ENCODE measurements at regions not wholly inside any gene's neighbourhood (a gene's known extent, or its start where the extent isn't known, plus 50 kb on each side); places are given as distances from the start of the nearest gene placed in this dataset.

DNA sequence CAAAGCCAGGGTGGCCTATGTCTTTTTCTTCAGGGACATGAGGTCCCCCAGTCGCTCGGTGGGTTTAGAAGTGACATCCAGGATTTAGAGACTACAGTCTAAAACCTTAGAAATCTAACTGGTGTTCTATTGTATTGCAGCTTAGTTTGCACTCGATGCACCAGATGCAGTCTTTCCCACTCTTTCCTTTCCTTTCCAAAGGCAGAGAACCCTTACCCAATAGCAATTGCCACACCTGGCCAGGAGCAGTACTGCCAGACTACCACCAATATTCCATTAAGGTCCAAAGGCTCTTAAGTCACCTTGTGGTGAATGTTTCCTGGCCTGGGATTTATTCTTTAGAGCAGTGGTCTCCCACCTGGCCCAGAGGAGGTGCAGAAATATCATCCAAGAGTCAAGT lies 1068.8 kb downstream of the FAM133A start:
- Mint-ChIP-seq H3K27me3 (ENCODE audit: low read depth in 3 of 3) (peaks cover 0 to 4% (median 2%) of the 10 kb centered on the region in 3 donors), H3K4me1 (no peaks in the 10 kb centered on the region), H3K27ac (no peak overlapping the region), H3K36me3 (no peaks in the 10 kb centered on the region), H3K9me3 (peaks cover 0 to 6% (median 1%) of the 10 kb centered on the region in 7 donors), H3K4me3 (no peak overlapping the region)
- no peak for DNase-seq
- no peaks in the 10 kb centered on the region for H3K4me1 ChIP-seq (ENCODE audit: control insufficient read depth in 1 of 2, insufficient read depth in 2 of 2, low read length in 2 of 2)
- peaks cover 0 to 6% of the 10 kb centered on the region in 2 donors for H3K9me3 ChIP-seq (replicated peaks in 1 of 2; ENCODE audit: control insufficient read depth in 1 of 2, insufficient read depth in 1 of 2, low read length in 2 of 2)
- intact Hi-C loops (cut with micrococcal nuclease) = no loop called here
- no peak overlapping the region for H3K4me2 ChIP-seq (replicated peaks; ENCODE audit: extremely low read depth, low read length, poor library complexity, severe bottlenecking)
- TF ChIP-seq, protein P1, sequence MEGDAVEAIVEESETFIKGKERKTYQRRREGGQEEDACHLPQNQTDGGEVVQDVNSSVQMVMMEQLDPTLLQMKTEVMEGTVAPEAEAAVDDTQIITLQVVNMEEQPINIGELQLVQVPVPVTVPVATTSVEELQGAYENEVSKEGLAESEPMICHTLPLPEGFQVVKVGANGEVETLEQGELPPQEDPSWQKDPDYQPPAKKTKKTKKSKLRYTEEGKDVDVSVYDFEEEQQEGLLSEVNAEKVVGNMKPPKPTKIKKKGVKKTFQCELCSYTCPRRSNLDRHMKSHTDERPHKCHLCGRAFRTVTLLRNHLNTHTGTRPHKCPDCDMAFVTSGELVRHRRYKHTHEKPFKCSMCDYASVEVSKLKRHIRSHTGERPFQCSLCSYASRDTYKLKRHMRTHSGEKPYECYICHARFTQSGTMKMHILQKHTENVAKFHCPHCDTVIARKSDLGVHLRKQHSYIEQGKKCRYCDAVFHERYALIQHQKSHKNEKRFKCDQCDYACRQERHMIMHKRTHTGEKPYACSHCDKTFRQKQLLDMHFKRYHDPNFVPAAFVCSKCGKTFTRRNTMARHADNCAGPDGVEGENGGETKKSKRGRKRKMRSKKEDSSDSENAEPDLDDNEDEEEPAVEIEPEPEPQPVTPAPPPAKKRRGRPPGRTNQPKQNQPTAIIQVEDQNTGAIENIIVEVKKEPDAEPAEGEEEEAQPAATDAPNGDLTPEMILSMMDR (IDR thresholded peaks at IDR 0.05) = no peak
- no peaks in the 10 kb centered on the region for H3K27me3 ChIP-seq (ENCODE audit: control insufficient read depth in 2 of 2, insufficient read depth in 2 of 2, low read length in 2 of 2)
- H3K27ac ChIP-seq (ENCODE audit: low read depth in 1 of 2, low read length in 2 of 2) = no peak overlapping the region
- H2AFZ ChIP-seq (ENCODE audit: insufficient read depth, low read depth, low read length, poor library complexity, severe bottlenecking) = no peak overlapping the region
- H3K9ac ChIP-seq (ENCODE audit: insufficient read depth, low read length, poor library complexity, severe bottlenecking) = no peak overlapping the region
- H3K4me3 ChIP-seq (replicated peaks in 1 of 3; ENCODE audit: low read depth in 2 of 3, low read length in 3 of 3) = no peak overlapping the region
- WGBS (ENCODE audit: insufficient coverage) = no CpG with 5 or more reads among the region's 3 CpGs
- H3K79me2 ChIP-seq (ENCODE audit: insufficient read depth, low read length) = no peaks in the 10 kb centered on the region
- H3K36me3 ChIP-seq (replicated peaks in 1 of 2; ENCODE audit: control insufficient read depth in 1 of 2, insufficient read depth in 2 of 2, low read length in 2 of 2) = no peaks in the 10 kb centered on the region
- H4K20me1 ChIP-seq (ENCODE audit: insufficient read depth, low read length) = no peaks in the 10 kb centered on the region

- Histone ChIP-seq H3K27me3 (ENCODE audit: control insufficient read depth in 2 of 2, insufficient read depth in 2 of 2, low read length in 2 of 2) (no peaks in the 10 kb centered on the region), H3K36me3 (replicated peaks in 1 of 2; ENCODE audit: control insufficient read depth in 1 of 2, insufficient read depth in 2 of 2, low read length in 2 of 2) (no peaks in the 10 kb centered on the region), H4K20me1 (ENCODE audit: insufficient read depth, low read length) (no peaks in the 10 kb centered on the region), H3K4me3 (replicated peaks in 1 of 3; ENCODE audit: low read depth in 2 of 3, low read length in 3 of 3) (no peak overlapping the region), H3K79me2 (ENCODE audit: insufficient read depth, low read length) (no peaks in the 10 kb centered on the region), H3K27ac (ENCODE audit: low read depth in 1 of 2, low read length in 2 of 2) (no peak overlapping the region), H3K9ac (ENCODE audit: insufficient read depth, low read length, poor library complexity, severe bottlenecking) (no peak overlapping the region), H3K4me2 (replicated peaks; ENCODE audit: extremely low read depth, low read length, poor library complexity, severe bottlenecking) (no peak overlapping the region), H3K4me1 (ENCODE audit: control insufficient read depth in 1 of 2, insufficient read depth in 2 of 2, low read length in 2 of 2) (no peaks in the 10 kb centered on the region), H3K9me3 (replicated peaks in 1 of 2; ENCODE audit: control insufficient read depth in 1 of 2, insufficient read depth in 1 of 2, low read length in 2 of 2) (peaks cover 0 to 3% of the 10 kb centered on the region in 2 donors), H2AFZ (ENCODE audit: insufficient read depth, low read depth, low read length, poor library complexity, severe bottlenecking) (no peak overlapping the region)
- Mint-ChIP-seq H3K4me1 (no peaks in the 10 kb centered on the region), H3K4me3 (no peak overlapping the region), H3K27ac (no peak overlapping the region), H3K36me3 (no peaks in the 10 kb centered on the region), H3K9me3 (peaks cover 0 to 6% (median 0%) of the 10 kb centered on the region in 7 donors), H3K27me3 (ENCODE audit: low read depth in 3 of 3) (peaks cover 0 to 2% (median 2%) of the 10 kb centered on the region in 3 donors)
- no peak for DNase-seq
- intact Hi-C loops (cut with micrococcal nuclease) = no loop called here
- TF ChIP-seq, protein P1 (IDR thresholded peaks at IDR 0.05) = no peak
Observed at GRCh38 chrX:94743478-94743877, 1069.5 kb downstream of the FAM133A start.

Data from CD14-positive monocyte (primary cell).